AG04450 (cell line): ENCODE measurements at regions not wholly inside any gene's neighbourhood (a gene's known extent, or its start where the extent isn't known, plus 50 kb on each side); places are given as distances from the start of the nearest gene placed in this dataset.

ENCODE experiments used
- CTCF ChIA-PET: fragments of 300-600, 350-600 bp; formaldehyde crosslinking; extraction: SDS; loops from one replicate; lab custom pipeline; 2022; ENCODE audit warnings: antibody characterized with exemption, inconsistent platforms; lab: Charles Lee
- POLR2A ChIA-PET: fragments of 350-600 bp; formaldehyde crosslinking; extraction: SDS; loops from one replicate; lab custom pipeline; 2021; ENCODE audit warnings: antibody characterized with exemption, inconsistent platforms; lab: Yijun Ruan, JAX
- DNase-seq: peaks from one replicate; pipeline ENCODE4 v3.0.0-alpha.2; 2011; ENCODE audit warnings: low read depth, low spot score
- H3K27ac ChIP-seq: one replicate; pipeline ENCODE4 v1.5.1; 2012; ENCODE audit warnings: low read depth, low read length, control low read depth
- H3K27me3 ChIP-seq: one replicate; pipeline ENCODE4 v1.6.0; 2012; ENCODE audit warnings: low read length; ENCODE audit not compliant: control insufficient read depth, insufficient read depth
- H3K4me3 ChIP-seq: 2 replicates; pipeline ENCODE4 v1.5.1; 2011; ENCODE audit warnings: mild to moderate bottlenecking, low read depth, low read length, control low read depth
- H3K9me3 ChIP-seq: 2 replicates; pipeline ENCODE4 v1.5.1; 2012; ENCODE audit warnings: low read length; ENCODE audit not compliant: control insufficient read depth, insufficient read depth
- CTCF ChIP-seq: IDR thresholded peaks from 2 replicates; pipeline ENCODE4 v1.5.1; 2011; ENCODE audit warnings: low read depth, low read length, control low read depth, inconsistent platforms

- Histone ChIP-seq H3K9me3 (0 out of 2 replicates have a peak, but pooled peaks cover 3% of the 10 kb centered on the region), H3K27ac (no peak overlapping the region), H3K4me3 (no peak overlapping the region), H3K27me3 (no peaks in the 10 kb centered on the region)
- ChIA-PET POLR2A (no interaction called here), CTCF (no interaction called here)
- no peak for TF ChIP-seq CTCF
- DNase-seq: no peak
Measured at GRCh38 chr20:50323777-50324775, 133.4 kb downstream of the CEBPB start.

DNA sequence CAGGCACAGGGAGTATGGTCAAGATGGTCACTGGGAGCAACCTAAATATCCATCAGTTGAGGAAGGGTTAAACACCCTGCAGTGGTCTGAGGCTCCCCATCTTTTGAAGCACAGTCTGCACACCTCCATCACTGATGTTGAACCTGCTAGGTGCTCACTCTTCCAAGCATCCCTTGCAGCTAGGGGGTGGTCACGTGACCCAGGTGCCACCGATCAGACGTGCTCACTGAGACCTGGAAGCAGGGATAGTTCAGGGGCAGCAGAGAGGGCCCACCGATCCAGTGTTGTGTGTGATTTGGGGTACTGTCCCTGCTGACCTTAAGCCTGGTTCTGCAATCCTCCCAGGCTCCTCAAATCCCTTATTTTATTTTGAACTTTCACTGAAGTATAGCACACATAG lies 134.6 kb downstream of the CEBPB start:
- no peak overlapping the region for H3K27ac ChIP-seq
- POLR2A ChIA-PET: no interaction called here
- 0 out of 2 replicates have a peak, but pooled peaks cover 3% of the 10 kb centered on the region for H3K9me3 ChIP-seq
- H3K27me3 ChIP-seq: no peaks in the 10 kb centered on the region
- no peak for TF ChIP-seq CTCF
- no peak overlapping the region for H3K4me3 ChIP-seq
- CTCF ChIA-PET: no interaction called here
- DNase-seq: no peak

DNA sequence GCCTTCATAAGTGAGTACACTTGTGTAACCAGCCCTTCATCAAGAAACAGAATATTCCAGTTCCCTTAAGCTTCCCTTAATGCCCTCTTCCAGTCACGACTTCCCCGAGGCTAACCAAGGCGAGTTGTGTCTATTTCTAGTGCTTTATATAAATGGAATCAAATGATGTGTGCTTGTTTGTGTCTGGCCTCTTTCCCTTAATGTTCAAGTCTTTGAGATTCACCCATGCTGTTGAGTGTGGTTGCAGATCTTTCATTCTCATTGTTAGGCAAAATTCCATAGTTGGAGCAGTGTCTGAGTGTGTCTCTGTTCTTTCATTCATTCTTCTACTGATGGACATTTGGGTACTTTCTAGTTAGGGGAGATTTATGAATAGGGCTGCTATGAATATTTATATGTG lies 135.0 kb downstream of the CEBPB start:
- Histone ChIP-seq H3K4me3 (no peak overlapping the region), H3K27me3 (no peaks in the 10 kb centered on the region), H3K9me3 (peaks cover 3% of the 10 kb centered on the region; the same call in 1 of the 2 replicates), H3K27ac (no peak overlapping the region)
- ChIA-PET CTCF (no interaction called here), POLR2A (no interaction called here)
- no peak for DNase-seq
- TF ChIP-seq CTCF: no peak

- TF ChIP-seq CTCF: no peak
- POLR2A ChIA-PET: interaction anchor here (0.5 kb wide), 1 partner anchor 123 kb away, joined by 7 read pairs; no protein-coding TSS in a partner anchor
- no peak for DNase-seq
- Histone ChIP-seq H3K4me3 (no peak overlapping the region), H3K27me3 (no peaks in the 10 kb centered on the region), H3K27ac (no peak overlapping the region), H3K9me3 (peaks cover 3% of the 10 kb centered on the region; the same call in 1 of the 2 replicates)
- CTCF ChIA-PET: no interaction called here
Measured at GRCh38 chr20:50327666-50328065, 137.0 kb downstream of the CEBPB start.
